Calu3 (cell line): ENCODE measurements at regions not wholly inside any gene's neighbourhood (a gene's known extent, or its start where the extent isn't known, plus 50 kb on each side); places are given as distances from the start of the nearest gene placed in this dataset.

Experiments used
- BruUV-seq: library from RNA; stranded (reverse); fragments of 400-500 nt; replicated peaks from 2 replicates; lab custom pipeline; 2021; lab: Mats Ljungman, UMichigan
- CTCF ChIA-PET: fragments of 300-600 bp; sonication (Branson Sonifier 250); formaldehyde crosslinking; loops from one replicate; lab custom pipeline; 2022; ENCODE audit warnings: antibody characterized with exemption; lab: Charles Lee
- DNase-seq: peaks from one replicate; pipeline ENCODE4 v3.0.0; 2022
- H3K27ac Mint-ChIP-seq: one replicate; pipeline ENCODE4 v1.8.0; 2022; ENCODE audit warnings: mixed read lengths; ENCODE audit not compliant: unreplicated experiment
- H3K27me3 Mint-ChIP-seq: one replicate; pipeline ENCODE4 v1.8.0; 2022; ENCODE audit warnings: mixed read lengths; ENCODE audit not compliant: unreplicated experiment
- H3K36me3 Mint-ChIP-seq: one replicate; pipeline ENCODE4 v1.8.0; 2022; ENCODE audit warnings: mild to moderate bottlenecking, moderate library complexity, mixed read lengths; ENCODE audit not compliant: insufficient read depth, unreplicated experiment
- H3K4me1 Mint-ChIP-seq: one replicate; pipeline ENCODE4 v1.8.0; 2022; ENCODE audit warnings: mild to moderate bottlenecking, low read depth, mixed read lengths; ENCODE audit not compliant: unreplicated experiment
- H3K4me3 Mint-ChIP-seq: one replicate; pipeline ENCODE4 v1.8.0; 2022; ENCODE audit warnings: mild to moderate bottlenecking, low read depth, moderate library complexity, mixed read lengths; ENCODE audit not compliant: unreplicated experiment
- H3K9me3 Mint-ChIP-seq: one replicate; pipeline ENCODE4 v1.8.0; 2022; ENCODE audit warnings: low read depth, mixed read lengths; ENCODE audit not compliant: unreplicated experiment
- CTCF ChIP-seq: fragments of 200-600 bp; IDR thresholded peaks from one replicate; pipeline ENCODE4 v1.8.0; 2022; ENCODE audit warnings: antibody characterized with exemption; ENCODE audit not compliant: unreplicated experiment
- intact Hi-C: fragments of 100-400 bp; cut with micrococcal nuclease; formaldehyde crosslinking; loops from one replicate; pipeline ENCODE4 v1.10.0; 2022; ENCODE audit not compliant: unreplicated experiment

GRCh38 chr6:139436957-139437348, 62.5 kb upstream of the CITED2 start:
- H3K27me3 Mint-ChIP-seq, result no peaks in the 10 kb centered on the region
- BruUV-seq, result no TSS peak
- no peaks in the 10 kb centered on the region for H3K9me3 Mint-ChIP-seq
- no peak for DNase-seq
- intact Hi-C loops, result no loop called here
- H3K4me1 Mint-ChIP-seq, result peaks cover 8% of the 10 kb centered on the region
- no peak for TF ChIP-seq CTCF
- CTCF ChIA-PET, result no interaction called here
- H3K4me3 Mint-ChIP-seq, result no peak overlapping the region
- H3K36me3 Mint-ChIP-seq, result no peaks in the 10 kb centered on the region
- no peak overlapping the region for H3K27ac Mint-ChIP-seq

GRCh38 chr6:139436200-139436956, 61.9 kb upstream of the CITED2 start:
- intact Hi-C loops, result no loop called here
- no peak overlapping the region for H3K27ac Mint-ChIP-seq
- BruUV-seq, result no TSS peak
- H3K36me3 Mint-ChIP-seq, result no peaks in the 10 kb centered on the region
- H3K27me3 Mint-ChIP-seq, result no peaks in the 10 kb centered on the region
- peaks cover 8% of the 10 kb centered on the region for H3K4me1 Mint-ChIP-seq
- CTCF ChIA-PET, result no interaction called here
- peak; percentile 4 for DNase-seq
- TF ChIP-seq CTCF, result no peak
- H3K9me3 Mint-ChIP-seq, result no peaks in the 10 kb centered on the region
- no peak overlapping the region for H3K4me3 Mint-ChIP-seq

- Mint-ChIP-seq H3K4me3 (no peak overlapping the region), H3K4me1 (peaks cover 8% of the 10 kb centered on the region), H3K27me3 (no peaks in the 10 kb centered on the region), H3K27ac (no peak overlapping the region), H3K9me3 (no peaks in the 10 kb centered on the region), H3K36me3 (no peaks in the 10 kb centered on the region)
- no TSS peak for BruUV-seq
- intact Hi-C loops, result no loop called here
- TF ChIP-seq CTCF, result no peak
- CTCF ChIA-PET, result no interaction called here
- no peak for DNase-seq
These were observed 59.4 kb upstream of the CITED2 start for GRCh38 chr6:139433631-139434419.

GRCh38 chr6:139431602-139431956, 57.1 kb upstream of the CITED2 start:
- intact Hi-C loops, result no loop called here
- Mint-ChIP-seq H3K27me3 (no peaks in the 10 kb centered on the region), H3K36me3 (no peaks in the 10 kb centered on the region), H3K27ac (no peak overlapping the region), H3K9me3 (no peaks in the 10 kb centered on the region), H3K4me1 (peaks cover 8% of the 10 kb centered on the region), H3K4me3 (no peak overlapping the region)
- no TSS peak for BruUV-seq
- DNase-seq, result no peak
- TF ChIP-seq CTCF, result no peak
- CTCF ChIA-PET, result no interaction called here
